H1 (cell line): ENCODE measurements at regions not wholly inside any gene's neighbourhood (a gene's known extent, or its start where the extent isn't known, plus 50 kb on each side); places are given as distances from the start of the nearest gene placed in this dataset.

Experiments used
- CTCF ChIA-PET: fragments of 300-600 bp; sonication (Branson Sonifier 250); formaldehyde crosslinking; loops from one replicate; lab custom pipeline; 2021; ENCODE audit not compliant: partially characterized antibody; lab: Charles Lee
- POLR2A ChIA-PET: fragments of 300-600 bp; sonication (Branson Sonifier 250); formaldehyde crosslinking; loops from one replicate; lab custom pipeline; 2021; ENCODE audit warnings: inconsistent platforms; ENCODE audit not compliant: partially characterized antibody; lab: Charles Lee
- DNase-seq, 2 experiments: peaks; one replicate each; pipeline versions ENCODE4 v3.0.0 to v3.0.0-alpha.2; 2010 to 2022; ENCODE audit warnings: low spot score in 2 of 2, low read depth in 1 of 2, mixed read lengths in 1 of 2
- FAIRE-seq: peaks from 2 replicates; lab custom pipeline; 2011; peaks lifted over from hg19 to GRCh38; lab: Jason Lieb, UNC
- H2AFZ ChIP-seq: 2 replicates; pipeline ENCODE4 v1.8.1; 2012; ENCODE audit warnings: low read length, inconsistent platforms
- H2AK5ac ChIP-seq: 2 replicates; pipeline ENCODE4 v1.6.1; 2013; ENCODE audit warnings: low read depth, low read length
- H2BK120ac ChIP-seq: replicated peaks from 2 replicates; pipeline ENCODE3; 2013; ENCODE audit warnings: low read depth, low read length, inconsistent platforms
- H2BK12ac ChIP-seq: 2 replicates; pipeline ENCODE4 v1.6.1; 2013; ENCODE audit warnings: low read depth, low read length
- H2BK15ac ChIP-seq: 2 replicates; pipeline ENCODE4 v1.6.1; 2013; ENCODE audit warnings: low read length
- H2BK20ac ChIP-seq: 2 replicates; pipeline ENCODE4 v1.6.1; 2013; ENCODE audit warnings: low read length
- H2BK5ac ChIP-seq: 2 replicates; pipeline ENCODE4 v1.6.1; 2013; ENCODE audit warnings: low read depth, low read length
- H3K14ac ChIP-seq: 2 replicates; pipeline ENCODE4 v1.6.1; 2013; ENCODE audit warnings: inconsistent platforms; ENCODE audit not compliant: insufficient read length
- H3K18ac ChIP-seq: 2 replicates; pipeline ENCODE4 v1.6.1; 2013; ENCODE audit warnings: low read length; ENCODE audit errors: extremely low read depth
- H3K23ac ChIP-seq: 2 replicates; pipeline ENCODE4 v1.6.1; 2013; ENCODE audit warnings: inconsistent platforms; ENCODE audit not compliant: insufficient read length
- H3K23me2 ChIP-seq: 2 replicates; pipeline ENCODE4 v1.6.1; 2013; ENCODE audit warnings: low read depth, low read length
- H3K27ac ChIP-seq: 2 replicates; pipeline ENCODE4 v1.6.1; 2011; ENCODE audit warnings: low read depth, low read length, inconsistent platforms
- H3K27me3 ChIP-seq, 4 experiments: replicated peaks in 1 of 4; 1 replicate in 1 of 4; 2 replicates in 3 of 4; pipeline versions ENCODE4 v1.6.1 to v1.8.1; 2011 to 2013; ENCODE audit warnings: low read length in 3 of 4, mild to moderate bottlenecking in 3 of 4, inconsistent platforms in 2 of 4, mixed read lengths in 2 of 4, moderate library complexity in 1 of 4; ENCODE audit not compliant: control insufficient read depth in 3 of 4, insufficient read depth in 3 of 4; ENCODE audit errors: extremely low read depth in 1 of 4
- H3K36me3 ChIP-seq, 4 experiments: 2 replicates each; pipeline versions ENCODE4 v1.6.1 to v1.8.1; 2011 to 2013; ENCODE audit warnings: mild to moderate bottlenecking in 4 of 4, low read length in 3 of 4, moderate library complexity in 2 of 4, control low read depth in 1 of 4, inconsistent platforms in 1 of 4; ENCODE audit not compliant: insufficient read depth in 4 of 4, control insufficient read depth in 2 of 4
- H3K4ac ChIP-seq: replicated peaks from 2 replicates; pipeline ENCODE3; 2013; ENCODE audit warnings: low read length, low read depth, mixed read lengths, inconsistent platforms; ENCODE audit not compliant: insufficient read length
- H3K4me1 ChIP-seq, 4 experiments: replicated peaks in 1 of 4; 1 replicate in 1 of 4; 2 replicates in 3 of 4; pipeline versions ENCODE4 v1.6.1 to v1.8.1; 2011 to 2013; ENCODE audit warnings: low read length in 3 of 4, inconsistent platforms in 2 of 4, mixed read lengths in 1 of 4; ENCODE audit not compliant: insufficient read depth in 4 of 4, control insufficient read depth in 3 of 4
- H3K4me2 ChIP-seq, 2 experiments: 2 replicates each; pipeline versions ENCODE4 v1.6.1 to v1.8.1; 2011 to 2013; ENCODE audit warnings: low read depth in 2 of 2, low read length in 2 of 2, control low read depth in 1 of 2, inconsistent platforms in 1 of 2, mild to moderate bottlenecking in 1 of 2; ENCODE audit not compliant: insufficient read depth in 1 of 2
- H3K4me3 ChIP-seq, 4 experiments: fragments of 200-600, 300-600 bp in 1 of 4; sonication (generic), shearing (Covaris generic), sonication (Bioruptor Twin) in 1 of 4; 2 replicates each; pipeline versions ENCODE4 v1.5.1 to v1.8.1; 2011 to 2016; ENCODE audit warnings: low read length in 4 of 4, low read depth in 3 of 4, control low read depth in 2 of 4, inconsistent platforms in 2 of 4, mild to moderate bottlenecking in 2 of 4, mixed read lengths in 1 of 4, moderate library complexity in 1 of 4; ENCODE audit not compliant: insufficient read depth in 2 of 4; ENCODE audit errors: extremely low read depth in 1 of 4
- H3K56ac ChIP-seq: replicated peaks from 2 replicates; pipeline ENCODE3; 2013; ENCODE audit warnings: low read depth, mild to moderate bottlenecking, mixed read lengths, low read length, inconsistent platforms; ENCODE audit not compliant: insufficient read length
- H3K79me1 ChIP-seq: 2 replicates; pipeline ENCODE4 v1.6.1; 2013; ENCODE audit warnings: low read depth, low read length, control low read depth
- H3K79me2 ChIP-seq, 2 experiments: 2 replicates each; pipeline versions ENCODE4 v1.6.1 to v1.8.1; 2012 to 2013; ENCODE audit warnings: low read length in 2 of 2, mild to moderate bottlenecking in 2 of 2, inconsistent platforms in 1 of 2; ENCODE audit not compliant: insufficient read depth in 2 of 2, control insufficient read depth in 1 of 2
- H3K9ac ChIP-seq, 4 experiments: replicated peaks in 1 of 4; 1 replicate in 1 of 4; 2 replicates in 3 of 4; pipeline versions ENCODE4 v1.6.1 to v1.8.1; 2011 to 2013; ENCODE audit warnings: low read depth in 3 of 4, low read length in 3 of 4, control low read depth in 2 of 4, mild to moderate bottlenecking in 2 of 4, moderate library complexity in 2 of 4, inconsistent platforms in 1 of 4; ENCODE audit errors: extremely low read depth in 1 of 4
- H3K9me3 ChIP-seq, 2 experiments: 2 replicates each; pipeline versions ENCODE4 v1.6.1 to v1.8.1; 2012 to 2013; ENCODE audit warnings: mild to moderate bottlenecking in 2 of 2, moderate library complexity in 2 of 2, control low read depth in 1 of 2, inconsistent platforms in 1 of 2, low read depth in 1 of 2, low read length in 1 of 2, mixed read lengths in 1 of 2; ENCODE audit not compliant: insufficient read depth in 2 of 2
- H4K20me1 ChIP-seq, 2 experiments: replicated peaks in 1 of 2; 2 replicates each; pipeline versions ENCODE3 to v1.8.1; 2011 to 2013; ENCODE audit warnings: inconsistent platforms in 2 of 2, low read length in 2 of 2, mild to moderate bottlenecking in 1 of 2; ENCODE audit not compliant: insufficient read depth in 2 of 2, control insufficient read depth in 1 of 2
- H4K5ac ChIP-seq: 2 replicates; pipeline ENCODE4 v1.6.1; 2013; ENCODE audit warnings: low read length, low read depth, mixed read lengths, inconsistent platforms; ENCODE audit not compliant: insufficient read length
- H4K8ac ChIP-seq: 2 replicates; pipeline ENCODE4 v1.8.0; 2013; ENCODE audit warnings: mild to moderate bottlenecking, moderate library complexity, low read length, inconsistent platforms; ENCODE audit not compliant: insufficient read depth; ENCODE audit errors: extremely low read depth
- H4K91ac ChIP-seq: replicated peaks from 2 replicates; pipeline ENCODE3; 2013; ENCODE audit warnings: low read length, mixed read lengths, inconsistent platforms; ENCODE audit not compliant: insufficient read length
- CBX8 ChIP-seq: fragments of 300-800, 300-1000 bp; sonication (generic); IDR thresholded peaks from 2 replicates; pipeline ENCODE4 v1.7.1; 2016; ENCODE audit warnings: low read depth, low read length, borderline replicate concordance
- CHD2 ChIP-seq: IDR thresholded peaks from 2 replicates; pipeline ENCODE4 v1.6.1; 2012; ENCODE audit warnings: low read length, improper control_type of control experiment
- EP300 ChIP-seq, 2 experiments: IDR thresholded peaks; 1 replicate in 1 of 2; 2 replicates in 1 of 2; pipeline ENCODE4 v1.6.1; 2011 to 2012; ENCODE audit warnings: low read depth in 2 of 2, low read length in 2 of 2, mild to moderate bottlenecking in 2 of 2, borderline replicate concordance in 1 of 2, inconsistent platforms in 1 of 2, moderate library complexity in 1 of 2
- GABPA ChIP-seq: IDR thresholded peaks from 2 replicates; pipeline ENCODE4 v1.6.1; 2011; ENCODE audit warnings: mild to moderate bottlenecking, low read length, moderate library complexity, borderline replicate concordance; ENCODE audit not compliant: insufficient read depth
- KDM5A ChIP-seq: fragments of 200-600 bp; IDR thresholded peaks from 2 replicates; pipeline ENCODE4 v1.7.1; 2012; ENCODE audit warnings: mild to moderate bottlenecking, low read length, inconsistent platforms, mixed read lengths
- MAFK ChIP-seq: IDR thresholded peaks from 2 replicates; pipeline ENCODE4 v1.6.1; 2012; ENCODE audit warnings: low read depth, mild to moderate bottlenecking, improper control_type of control experiment, low read length
- NANOG ChIP-seq: IDR thresholded peaks from 2 replicates; pipeline ENCODE4 v1.6.1; 2011; ENCODE audit warnings: low read length, low read depth, mild to moderate bottlenecking, inconsistent platforms; ENCODE audit not compliant: insufficient read depth, poor library complexity, severe bottlenecking
- POU5F1 ChIP-seq: IDR thresholded peaks from 2 replicates; pipeline ENCODE4 v1.6.1; 2011; ENCODE audit warnings: low read depth, mild to moderate bottlenecking, low read length, moderate library complexity
- SUZ12 ChIP-seq: fragments of 200-600 bp; sonication (generic); IDR thresholded peaks from 2 replicates; pipeline ENCODE4 v1.6.1; 2012; ENCODE audit warnings: mild to moderate bottlenecking, inconsistent platforms, low read length, moderate library complexity, mixed read lengths
- TAF1 ChIP-seq: IDR thresholded peaks from 2 replicates; pipeline ENCODE4 v1.6.1; 2011; ENCODE audit warnings: mild to moderate bottlenecking, low read depth, low read length
- YY1 ChIP-seq: IDR thresholded peaks from 2 replicates; pipeline ENCODE4 v1.6.1; 2011; ENCODE audit warnings: low read depth, mild to moderate bottlenecking, low read length
- WGBS, 2 experiments: shearing (Covaris generic) in 1 of 2; methylation state at CpG; one replicate each; pipeline versions ENCODE4 v1.1.6 to v1.1.7; 2013 to 2015; ENCODE audit warnings: low lambda C conversion rate in 2 of 2, mixed read lengths in 2 of 2, inconsistent platforms in 1 of 2, low coverage in 1 of 2, missing lambda C conversion rate in 1 of 2; ENCODE audit not compliant: insufficient replicate concordance in 2 of 2, insufficient coverage in 1 of 2, insufficient read length in 1 of 2; ENCODE audit errors: extremely low coverage in 1 of 2, missing lambda C conversion rate in 1 of 2; 5-methylcytosine and 5-hydroxymethylcytosine counted together

DNA sequence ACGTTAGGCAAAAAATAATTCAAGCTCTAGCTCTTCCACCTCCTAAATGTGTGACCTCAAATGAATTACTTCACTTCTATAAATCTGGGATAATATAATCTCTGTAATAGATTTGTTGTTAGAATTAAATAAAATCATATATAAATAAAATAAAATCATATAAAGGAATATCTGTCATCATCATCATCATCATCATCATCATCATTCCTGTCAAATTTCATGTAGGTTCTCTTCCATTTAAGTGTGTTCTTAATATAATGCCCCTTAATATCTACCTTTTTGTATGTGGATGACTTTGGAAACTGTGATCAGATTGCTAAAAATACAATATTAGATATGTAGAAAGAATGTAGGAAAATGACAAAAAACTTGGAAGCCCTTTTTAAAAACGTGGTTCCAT is 621.0 kb downstream of the ADGRL2 start:
- no peak overlapping the region for H2AK5ac ChIP-seq
- no peak overlapping the region for H3K27ac ChIP-seq
- no peak overlapping the region for H4K5ac ChIP-seq
- no peaks in the 10 kb centered on the region for H3K9me3 ChIP-seq
- H3K79me1 ChIP-seq = no peaks in the 10 kb centered on the region
- POLR2A ChIA-PET = no interaction called here
- no peak overlapping the region for H2BK20ac ChIP-seq
- H3K23me2 ChIP-seq = no peaks in the 10 kb centered on the region
- no peak for FAIRE-seq
- no peak overlapping the region for H3K4ac ChIP-seq
- H3K79me2 ChIP-seq = no peaks in the 10 kb centered on the region
- no peak overlapping the region for H2BK15ac ChIP-seq
- H3K23ac ChIP-seq = no peak overlapping the region
- no peak overlapping the region for H4K91ac ChIP-seq
- no peak for TF ChIP-seq MAFK
- no peak for TF ChIP-seq YY1
- no peak for TF ChIP-seq CHD2
- no peak for TF ChIP-seq GABPA
- no peak for TF ChIP-seq CBX8
- TF ChIP-seq KDM5A = no peak
- TF ChIP-seq NANOG = no peak
- TF ChIP-seq TAF1 = no peak
- no peak for TF ChIP-seq POU5F1
- TF ChIP-seq EP300 (IDR thresholded peaks at IDR 0.05; ENCODE audit: borderline replicate concordance in 1 of 2, low read depth in 2 of 2, low read length in 2 of 2) = no peak
- no peak for TF ChIP-seq SUZ12
- TF ChIP-seq, all 59 proteins: peak for 0
- no peak overlapping the region for H2BK12ac ChIP-seq
- no peak overlapping the region for H3K14ac ChIP-seq
- H3K56ac ChIP-seq = no peak overlapping the region
- no peak overlapping the region for H2AFZ ChIP-seq
- H3K4me3 ChIP-seq = no peak overlapping the region
- DNase-seq = no peak
- WGBS, 2 experiments = 82% methylated on average over 2 of the region's 2 CpGs; no CpG with 5 or more reads in 1 of the 2 experiments
- no peak overlapping the region for H3K18ac ChIP-seq
- H3K4me1 ChIP-seq = no peaks in the 10 kb centered on the region
- H4K8ac ChIP-seq = no peak overlapping the region
- H3K4me2 ChIP-seq = no peak overlapping the region
- H3K36me3 ChIP-seq = no peaks in the 10 kb centered on the region
- H2BK5ac ChIP-seq = no peak overlapping the region
- H3K27me3 ChIP-seq = no peaks in the 10 kb centered on the region
- H3K9ac ChIP-seq = no peak overlapping the region
- CTCF ChIA-PET = no interaction called here
- H4K20me1 ChIP-seq = no peaks in the 10 kb centered on the region
- no peak overlapping the region for H2BK120ac ChIP-seq
